BJ (cell line): ENCODE measurements at regions not wholly inside any gene's neighbourhood (a gene's known extent, or its start where the extent isn't known, plus 50 kb on each side); places are given as distances from the start of the nearest gene placed in this dataset.

Source experiments
- CTCF ChIA-PET: fragments of 350-600 bp; formaldehyde crosslinking; extraction: SDS; loops from one replicate; lab custom pipeline; 2021; ENCODE audit warnings: antibody characterized with exemption, inconsistent platforms; lab: Yijun Ruan, JAX
- POLR2A ChIA-PET: fragments of 300-600 bp; sonication (Branson Sonifier 250); formaldehyde crosslinking; extraction: SDS; loops from one replicate; lab custom pipeline; 2021; ENCODE audit warnings: antibody characterized with exemption; lab: Charles Lee
- DNase-seq: peaks from one replicate; pipeline ENCODE4 v3.0.0-alpha.2; 2011; ENCODE audit warnings: low read depth
- H3K27me3 ChIP-seq: 2 replicates; pipeline ENCODE4 v1.6.0; 2011; ENCODE audit warnings: low read length; ENCODE audit not compliant: control insufficient read depth, insufficient read depth
- H3K36me3 ChIP-seq: 2 replicates; pipeline ENCODE4 v1.5.1; 2011; ENCODE audit warnings: low read length; ENCODE audit not compliant: control insufficient read depth, insufficient read depth
- H3K4me3 ChIP-seq: 2 replicates; pipeline ENCODE4 v1.5.1; 2011; ENCODE audit warnings: low read depth, mild to moderate bottlenecking, control low read depth, low read length
- CTCF ChIP-seq: IDR thresholded peaks from 2 replicates; pipeline ENCODE4 v1.5.1; 2011; ENCODE audit warnings: low read depth, mild to moderate bottlenecking, control low read depth, inconsistent platforms, low read length, moderate library complexity; ENCODE audit not compliant: insufficient read depth

- ChIA-PET CTCF (no interaction called here), POLR2A (no interaction called here)
- H3K27me3 ChIP-seq = no peaks in the 10 kb centered on the region
- TF ChIP-seq CTCF = no peak
- DNase-seq = no peak
- no peak overlapping the region for H3K4me3 ChIP-seq
- H3K36me3 ChIP-seq = no peaks in the 10 kb centered on the region
Observed at GRCh38 chr12:30104971-30105370, 321.2 kb upstream of the TMTC1 start.

DNA sequence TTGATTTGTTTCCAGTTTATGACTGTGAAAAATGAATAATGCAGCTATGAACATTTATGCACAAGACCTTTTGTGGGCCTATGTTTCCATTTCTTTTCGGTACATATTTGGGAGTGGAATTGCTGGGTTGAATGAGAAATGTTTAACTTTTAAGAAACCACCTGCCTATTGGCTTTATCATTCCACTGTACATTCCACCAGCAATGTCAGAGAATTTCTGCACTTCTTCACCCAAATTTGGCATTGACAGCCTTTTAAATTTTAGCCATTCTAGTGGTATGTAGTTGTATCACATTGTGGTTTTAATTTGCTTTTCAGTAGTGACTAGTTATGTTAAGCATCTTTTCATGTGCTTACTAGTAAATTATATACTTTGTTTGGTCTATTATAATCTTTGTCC lies 317.0 kb upstream of the TMTC1 start:
- POLR2A ChIA-PET = no interaction called here
- CTCF ChIA-PET = no interaction called here
- no peak for TF ChIP-seq CTCF
- H3K27me3 ChIP-seq = no peaks in the 10 kb centered on the region
- no peaks in the 10 kb centered on the region for H3K36me3 ChIP-seq
- H3K4me3 ChIP-seq = no peak overlapping the region
- DNase-seq = no peak

DNA sequence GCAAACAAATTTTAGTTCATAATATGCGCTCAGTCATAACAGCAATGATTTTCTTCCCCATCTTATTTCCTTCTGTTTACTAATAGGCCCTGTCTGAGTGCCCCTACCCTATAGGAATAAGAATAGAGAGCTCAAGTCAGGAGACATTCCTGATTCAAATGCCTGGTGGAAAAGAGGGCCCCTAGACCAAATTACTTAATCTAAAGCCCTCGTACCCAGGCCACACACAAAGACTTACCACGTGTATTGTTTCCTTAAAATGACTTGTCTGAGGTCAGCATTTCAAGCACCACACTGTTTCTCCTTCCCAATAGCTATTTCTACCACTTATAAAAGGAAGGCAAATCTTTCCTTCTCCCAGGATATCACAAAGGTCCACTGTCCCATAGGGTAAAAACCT lies 314.9 kb upstream of the TMTC1 start:
- Histone ChIP-seq H3K27me3 (no peaks in the 10 kb centered on the region), H3K36me3 (no peaks in the 10 kb centered on the region), H3K4me3 (no peak overlapping the region)
- no peak for TF ChIP-seq CTCF
- ChIA-PET CTCF (interaction anchor here (0.6 to 0.9 kb wide), 2 partner anchors 20 to 42 kb away, joined by 3 read pairs; no protein-coding TSS in a partner anchor), POLR2A (no interaction called here)
- no peak for DNase-seq

- Histone ChIP-seq H3K4me3 (no peak overlapping the region), H3K36me3 (no peaks in the 10 kb centered on the region), H3K27me3 (no peaks in the 10 kb centered on the region)
- DNase-seq = no peak
- no peak for TF ChIP-seq CTCF
- POLR2A ChIA-PET = no interaction called here
- CTCF ChIA-PET = no interaction called here
Observed at GRCh38 chr12:30095511-30095910, 311.8 kb upstream of the TMTC1 start.

GRCh38 chr12:30092983-30093617 lies 309.4 kb upstream of the TMTC1 start:
- CTCF ChIA-PET = no interaction called here

More at GRCh38 chr12:30092983-30093617, 309.4 kb upstream of the TMTC1 start:
- H3K27me3 ChIP-seq = no peaks in the 10 kb centered on the region
- DNase-seq = no peak
- TF ChIP-seq CTCF = no peak
- POLR2A ChIA-PET = no interaction called here
- H3K4me3 ChIP-seq = no peak overlapping the region
- H3K36me3 ChIP-seq = no peaks in the 10 kb centered on the region
